ENCODE measurements at regions not wholly inside any gene's neighbourhood (a gene's known extent, or its start where the extent isn't known, plus 50 kb on each side); places are given as distances from the start of the nearest gene placed in this dataset.

DNA sequence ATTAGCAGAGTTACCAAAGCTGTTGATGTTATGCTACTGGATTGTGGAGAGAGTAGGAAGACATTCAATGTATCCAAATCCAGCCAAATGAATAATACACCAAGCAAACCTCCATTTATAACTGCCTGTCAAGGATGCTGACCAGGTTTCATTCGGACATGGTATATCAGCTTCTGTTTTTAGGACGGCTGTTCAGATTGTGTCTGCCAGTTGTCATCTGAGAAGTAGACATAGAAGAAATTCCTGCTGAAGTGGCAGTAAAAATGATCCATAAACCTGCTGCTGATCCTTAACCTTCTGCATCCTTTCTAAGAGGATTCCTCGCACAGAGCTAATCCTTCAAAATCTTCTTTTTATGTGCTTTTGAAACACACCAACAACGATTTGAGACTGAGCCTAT lies 663.6 kb upstream of the PLXNA2 start:
- DNase-seq (ENCODE audit: low spot score) = no peak

DNA sequence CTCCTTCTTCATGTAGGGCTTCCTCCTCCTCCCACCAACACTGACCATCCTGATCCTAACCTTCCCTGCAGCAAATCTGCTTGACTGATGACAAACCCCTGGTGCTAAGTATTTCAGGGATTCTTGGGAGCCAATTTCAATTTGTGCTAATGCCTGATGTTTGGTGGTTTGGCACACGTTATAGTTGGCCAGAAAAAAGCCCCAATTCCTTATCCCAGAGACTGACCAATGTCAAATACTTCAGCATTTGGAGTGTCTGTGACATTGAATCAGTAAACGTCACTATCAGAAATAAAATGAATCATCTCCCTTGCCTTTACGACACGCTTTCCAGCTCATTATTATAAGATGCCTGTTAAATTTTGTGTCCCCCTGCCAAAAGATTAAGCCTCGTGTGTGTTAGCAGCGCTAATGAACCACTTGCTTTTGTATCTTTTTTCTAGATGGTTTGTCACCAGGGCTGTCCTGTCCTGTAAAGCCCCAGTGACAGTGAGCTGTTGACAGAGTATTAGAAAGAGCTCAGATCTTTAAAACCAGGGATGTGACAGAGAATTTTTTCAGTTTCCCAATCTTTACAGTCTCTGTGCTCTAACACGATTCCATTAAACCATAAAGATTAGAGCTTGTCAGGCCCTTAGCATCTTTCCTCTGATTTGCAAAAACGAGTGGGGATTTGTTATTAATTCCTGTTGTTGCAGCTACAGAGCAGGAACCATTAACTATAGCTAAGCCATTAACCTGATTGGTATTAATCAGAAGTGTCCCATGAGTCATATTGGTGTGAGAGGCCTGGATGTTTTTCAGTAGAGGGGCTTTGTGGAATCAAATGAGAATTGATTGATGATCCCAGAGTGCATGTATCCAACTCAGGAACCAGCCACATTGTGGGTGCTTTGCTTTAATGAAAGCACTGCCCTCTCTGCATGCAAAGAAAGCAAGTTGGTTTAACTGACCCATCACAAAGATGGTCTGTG lies 665.1 kb upstream of the PLXNA2 start:
- no peak for DNase-seq (ENCODE audit: low spot score)

DNA sequence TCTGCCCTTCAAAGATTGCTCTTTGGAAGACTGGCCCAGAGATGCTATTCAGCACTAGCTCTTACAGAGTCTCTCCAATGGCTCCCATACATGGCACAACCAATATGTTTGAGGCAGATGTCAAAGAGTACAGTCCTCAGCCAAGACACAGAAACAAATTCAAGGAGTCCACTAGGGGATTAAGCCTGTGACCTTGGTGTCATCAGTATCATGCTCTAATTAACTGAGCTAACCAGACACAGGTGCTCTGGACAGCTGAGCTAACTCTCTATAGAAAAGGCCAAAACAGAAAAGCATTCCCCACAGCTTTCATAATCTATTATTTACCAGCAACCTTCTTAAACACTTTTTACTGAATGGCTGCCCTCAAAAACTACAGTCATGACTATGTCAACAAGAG lies 666.0 kb upstream of the PLXNA2 start:
- no peak for DNase-seq (ENCODE audit: low spot score)

DNA sequence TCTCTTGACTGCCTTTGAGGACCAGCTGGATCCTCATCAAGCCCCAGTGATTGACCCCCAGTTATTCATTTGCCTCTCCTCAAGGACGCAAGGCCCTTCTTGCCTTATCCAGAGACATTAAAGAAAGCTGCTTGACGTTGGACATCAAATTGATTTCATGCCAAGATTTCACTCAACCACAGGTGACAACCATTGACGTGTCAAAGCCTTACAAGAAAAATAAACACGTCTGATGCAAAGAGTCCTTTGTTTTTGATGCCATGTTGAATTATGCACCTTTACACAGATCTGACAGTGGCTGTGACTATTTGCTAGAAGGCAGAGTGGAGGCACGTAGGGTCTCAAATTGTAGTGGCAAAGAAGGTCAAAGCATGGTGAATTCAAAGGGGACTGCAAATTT lies 666.2 kb upstream of the CAMK1G start:
- no peak for DNase-seq (ENCODE audit: low spot score)

DNA sequence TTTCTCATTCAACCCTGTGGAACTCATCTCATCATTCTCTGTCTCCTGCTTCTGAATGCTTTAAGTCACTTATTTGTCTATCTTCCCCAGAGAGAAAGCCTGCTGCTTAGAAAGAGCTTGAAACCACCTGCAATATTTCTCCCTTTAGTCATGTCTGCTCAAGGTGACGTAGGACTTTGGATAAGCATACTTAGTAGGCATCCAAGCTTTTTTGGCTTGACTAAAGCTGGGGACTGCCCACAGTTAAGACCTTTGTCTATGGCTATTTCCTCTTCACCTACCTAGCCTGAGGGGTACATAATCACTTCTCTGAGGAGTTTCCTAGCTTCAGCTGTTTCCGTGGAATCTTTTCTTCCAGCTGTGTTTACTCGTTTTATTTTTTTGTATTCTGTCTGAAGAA lies 665.8 kb upstream of the CAMK1G start:
- DNase-seq (ENCODE audit: low spot score) = no peak

DNA sequence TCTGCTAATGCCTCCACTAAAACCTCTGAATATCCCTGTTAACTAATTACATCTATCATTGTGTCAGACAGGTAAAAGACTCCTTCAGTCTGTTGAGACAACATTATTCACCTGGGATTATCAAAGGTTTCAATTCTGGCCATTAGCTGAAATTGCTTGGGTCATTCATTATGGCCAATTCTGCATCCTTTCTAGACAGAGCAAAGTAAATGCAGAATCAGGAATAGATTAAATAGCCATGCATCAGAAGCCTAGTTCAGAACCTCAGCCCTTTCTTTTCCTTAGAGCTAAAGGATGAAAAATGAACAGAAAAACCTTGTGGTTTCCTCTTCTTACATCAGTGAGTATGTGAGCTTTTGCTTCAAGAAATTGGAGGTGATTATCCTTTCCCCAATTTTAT lies 665.4 kb upstream of the CAMK1G start:
- DNase-seq (ENCODE audit: low spot score) = no peak

DNA sequence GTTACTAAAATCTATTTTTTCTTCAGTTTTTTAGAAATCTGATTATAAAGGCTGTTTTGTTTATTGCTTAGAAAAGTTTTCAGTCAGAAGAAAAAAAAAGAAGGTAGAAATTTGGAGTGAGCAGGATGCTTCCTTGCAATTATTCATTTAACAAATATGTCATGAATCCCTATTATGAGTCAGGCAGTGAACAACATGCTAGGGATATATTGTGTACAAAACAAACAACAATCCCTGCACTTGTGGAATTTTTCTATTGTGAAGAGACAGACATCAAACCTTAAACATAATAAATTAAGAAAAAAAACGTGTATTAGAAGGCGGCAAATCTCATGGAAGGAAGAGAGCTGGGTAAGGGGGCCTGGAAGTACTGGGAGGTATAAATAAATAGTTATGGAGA lies 664.1 kb upstream of the CAMK1G start:
- no peak for DNase-seq (ENCODE audit: low spot score)

DNA sequence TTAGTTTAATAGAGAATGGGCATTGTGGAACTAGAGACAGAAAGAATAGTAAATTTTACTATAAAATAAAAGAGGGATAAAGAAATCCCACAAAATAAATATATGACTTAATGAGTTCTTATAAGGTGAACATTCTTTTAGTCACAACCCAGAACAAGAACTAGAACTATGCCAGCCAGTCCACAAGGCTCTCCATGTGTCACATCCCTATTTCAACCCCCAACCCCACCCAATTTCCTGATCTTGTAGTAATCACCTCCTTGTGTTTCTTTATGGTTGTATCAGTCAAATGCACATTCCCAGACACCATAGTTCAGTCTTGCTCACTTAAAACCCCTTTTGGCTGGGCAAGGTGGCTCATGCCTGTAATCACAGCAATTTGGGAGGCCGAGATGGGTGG lies 662.3 kb upstream of the CAMK1G start:
- DNase-seq (ENCODE audit: low spot score) = no peak

DNA sequence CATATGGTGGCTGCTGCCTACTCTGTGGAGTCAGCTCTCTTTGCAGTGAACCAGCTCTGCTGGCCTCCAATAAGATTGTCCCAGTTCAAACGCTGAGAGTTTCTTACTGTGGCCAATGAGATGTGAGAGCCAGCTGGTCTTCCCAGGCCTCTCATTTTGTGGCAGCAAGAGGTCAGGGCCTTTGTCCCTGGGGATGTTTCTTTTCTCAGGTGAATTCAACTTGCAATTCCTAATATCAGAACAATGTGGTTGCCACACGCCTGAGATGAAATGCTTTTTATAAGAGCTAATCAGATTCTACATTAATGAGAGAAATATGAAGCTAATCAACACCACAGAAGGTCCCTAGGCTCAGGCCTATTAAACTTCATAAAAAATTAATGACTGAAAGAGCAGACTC lies 660.1 kb upstream of the CAMK1G start:
- DNase-seq (ENCODE audit: low spot score) = no peak

DNA sequence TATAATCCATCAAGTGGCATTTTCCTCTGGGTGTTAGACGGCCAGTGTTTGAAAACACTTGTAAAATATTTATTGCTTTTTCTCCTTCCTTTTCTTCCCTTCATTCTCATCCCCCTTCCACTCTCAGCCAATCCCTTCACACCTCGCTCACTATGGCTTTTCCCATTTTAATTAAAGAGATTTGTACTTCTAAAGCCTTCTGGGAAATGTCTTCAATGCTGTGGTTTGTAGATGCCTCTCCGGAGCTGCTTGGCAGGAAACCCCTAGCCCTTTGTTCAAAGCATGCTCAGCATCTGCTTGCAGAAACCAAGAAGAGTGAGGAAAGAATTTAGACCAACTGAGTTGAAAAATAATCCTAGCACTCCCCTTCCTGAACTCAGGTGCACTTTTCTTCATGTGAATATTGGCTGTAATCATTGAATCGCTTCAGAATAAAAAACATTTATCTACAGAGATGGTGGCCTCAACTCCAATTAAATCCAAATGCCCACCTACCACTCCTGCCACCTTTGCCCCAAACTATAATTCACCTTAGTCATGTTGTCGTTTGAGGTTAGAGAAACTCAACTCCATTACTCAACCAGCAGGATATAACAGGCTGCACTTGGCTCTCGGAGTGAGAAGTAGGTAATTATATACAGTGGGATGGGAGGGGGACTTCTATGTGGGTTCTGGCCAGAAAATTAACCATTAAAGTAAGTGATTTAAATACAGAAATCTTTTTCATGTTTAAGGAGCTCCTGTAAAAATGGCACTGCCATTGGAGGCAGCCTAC lies 659.4 kb upstream of the CAMK1G start:
- DNase-seq (ENCODE audit: low spot score) = no peak

DNA sequence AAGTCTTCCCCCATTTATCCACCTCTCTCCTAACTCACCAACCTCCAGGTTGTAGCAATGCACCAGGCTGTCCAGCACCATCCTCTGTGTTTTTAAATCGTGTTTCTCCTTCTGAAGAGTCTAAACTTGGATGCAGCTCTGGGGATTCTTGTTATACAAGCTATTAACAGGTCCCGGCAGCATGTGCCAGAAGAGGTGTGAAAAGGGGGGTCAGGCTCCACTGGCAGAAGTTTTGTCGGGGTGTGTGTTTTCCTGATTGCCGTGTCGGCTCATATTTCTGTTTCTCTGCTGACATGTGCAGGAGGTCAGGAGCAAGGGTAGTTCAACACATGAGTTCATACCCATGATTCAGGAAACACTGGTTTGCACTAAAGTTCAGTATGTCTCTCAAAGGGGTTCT lies 658.6 kb upstream of the CAMK1G start:
- no peak for DNase-seq (ENCODE audit: low spot score)

DNA sequence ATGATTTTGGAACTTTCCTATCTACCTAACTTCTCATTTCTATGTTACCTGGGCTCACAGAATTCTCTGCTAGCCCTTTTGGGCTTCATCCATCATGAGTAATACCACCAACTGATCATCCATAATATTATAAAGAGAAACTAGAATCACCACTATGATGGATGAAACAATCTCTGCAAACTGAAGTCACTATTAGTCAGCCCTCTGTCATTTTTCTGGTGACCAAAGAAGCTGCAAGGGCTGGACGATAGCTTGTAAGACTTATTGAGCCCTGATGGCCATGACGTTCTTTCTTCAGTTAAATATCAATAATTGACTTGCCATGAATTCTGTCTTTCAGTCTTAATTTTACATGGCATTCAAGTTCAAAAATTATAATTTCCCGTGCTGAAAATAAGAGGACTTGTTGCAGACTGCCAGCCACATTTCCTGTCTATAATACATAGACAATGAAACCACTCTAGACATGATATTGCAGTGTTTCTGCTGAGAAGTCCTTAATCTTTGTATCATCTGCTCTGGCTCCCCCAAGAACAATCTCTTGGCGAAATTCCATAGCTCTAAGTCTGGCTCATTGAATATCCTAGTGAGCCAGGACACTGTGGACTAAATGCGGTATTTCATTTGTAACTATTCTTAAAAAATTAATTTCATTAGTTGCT lies 655.0 kb upstream of the CAMK1G start:
- DNase-seq (ENCODE audit: low spot score) = no peak

DNA sequence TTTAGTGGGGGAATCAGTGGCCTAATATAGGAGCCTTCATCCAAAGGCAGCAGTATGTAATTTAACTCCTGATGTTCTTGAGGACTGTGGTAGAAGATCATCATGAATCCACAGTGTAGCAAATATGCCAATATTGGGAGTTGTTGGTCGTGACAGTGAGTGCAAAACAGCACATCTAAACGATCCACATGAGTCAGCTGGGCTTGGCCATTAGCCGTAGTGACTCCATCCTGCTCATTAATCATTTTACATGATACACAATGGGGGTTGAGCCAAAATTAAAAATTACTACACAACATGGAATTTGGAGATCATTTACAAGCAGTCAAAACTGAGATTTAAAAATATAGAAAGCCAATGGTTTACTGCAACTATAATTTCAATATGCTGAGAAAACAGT lies 653.9 kb upstream of the CAMK1G start:
- no peak for DNase-seq (ENCODE audit: low spot score)

DNA sequence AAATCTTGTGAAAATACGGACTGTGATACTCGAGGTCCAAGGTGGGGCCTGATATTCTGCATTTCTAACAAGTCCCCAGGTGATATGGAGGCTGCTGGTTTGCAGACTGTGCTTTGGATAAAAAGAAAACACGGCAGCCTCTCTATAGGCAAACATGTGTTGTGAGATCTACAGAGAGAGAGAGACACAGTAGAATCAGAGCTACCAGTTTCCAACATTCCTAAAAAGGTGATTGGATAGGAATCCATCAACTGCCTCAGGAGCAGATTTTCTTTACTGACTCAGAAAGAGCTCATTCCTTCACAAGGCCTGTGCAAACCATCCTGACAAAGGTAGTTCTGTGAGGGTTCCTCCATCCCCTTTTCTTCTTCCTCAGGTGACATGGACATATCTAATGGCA lies 651.6 kb upstream of the CAMK1G start:
- no peak for DNase-seq (ENCODE audit: low spot score)

DNA sequence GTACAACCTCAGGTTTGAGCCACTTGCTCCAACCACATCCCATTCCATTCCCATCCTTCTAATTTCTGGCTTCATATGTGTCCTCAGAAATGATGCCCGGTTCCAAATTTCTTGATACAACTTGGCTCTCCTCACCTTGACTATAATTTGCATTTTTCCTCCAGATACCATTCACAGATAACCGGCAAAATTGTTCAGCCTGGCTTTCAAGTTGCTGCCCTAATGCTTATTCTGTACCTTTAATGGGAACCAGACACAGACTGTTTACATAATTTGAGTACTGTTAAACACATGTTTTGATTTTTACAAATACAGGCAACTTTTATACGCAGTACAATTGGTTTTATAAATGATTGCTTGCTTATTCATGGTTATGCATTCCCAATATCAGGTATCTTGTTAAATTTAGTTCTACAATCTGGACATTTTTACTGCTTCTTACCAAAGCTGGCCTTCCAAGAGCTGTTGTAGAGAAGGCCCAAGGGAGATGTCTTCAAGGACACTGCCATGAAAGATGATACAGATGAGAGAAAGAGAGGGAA lies 649.5 kb upstream of the CAMK1G start:
- DNase-seq (ENCODE audit: low spot score) = no peak

DNA sequence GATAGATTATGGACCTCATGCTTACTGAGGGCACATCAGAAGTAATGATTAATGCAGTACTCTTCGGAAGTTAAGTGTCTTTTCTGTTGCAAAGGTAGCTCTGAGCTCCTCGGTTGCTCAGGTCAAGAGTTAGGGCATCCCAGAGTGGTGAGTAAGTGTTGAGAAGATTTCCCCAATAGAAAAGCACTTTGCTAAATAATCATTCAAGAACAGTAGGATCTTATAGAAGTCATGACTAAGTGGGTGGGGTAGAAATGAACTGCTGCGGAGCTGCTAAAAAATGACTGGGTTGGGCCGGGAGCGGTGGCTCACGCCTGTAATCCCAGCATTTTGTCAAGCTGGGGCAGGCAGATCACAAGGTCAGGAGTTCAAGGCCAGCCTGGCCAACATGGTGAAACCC lies 648.6 kb upstream of the CAMK1G start:
- DNase-seq (ENCODE audit: low spot score) = no peak

DNA sequence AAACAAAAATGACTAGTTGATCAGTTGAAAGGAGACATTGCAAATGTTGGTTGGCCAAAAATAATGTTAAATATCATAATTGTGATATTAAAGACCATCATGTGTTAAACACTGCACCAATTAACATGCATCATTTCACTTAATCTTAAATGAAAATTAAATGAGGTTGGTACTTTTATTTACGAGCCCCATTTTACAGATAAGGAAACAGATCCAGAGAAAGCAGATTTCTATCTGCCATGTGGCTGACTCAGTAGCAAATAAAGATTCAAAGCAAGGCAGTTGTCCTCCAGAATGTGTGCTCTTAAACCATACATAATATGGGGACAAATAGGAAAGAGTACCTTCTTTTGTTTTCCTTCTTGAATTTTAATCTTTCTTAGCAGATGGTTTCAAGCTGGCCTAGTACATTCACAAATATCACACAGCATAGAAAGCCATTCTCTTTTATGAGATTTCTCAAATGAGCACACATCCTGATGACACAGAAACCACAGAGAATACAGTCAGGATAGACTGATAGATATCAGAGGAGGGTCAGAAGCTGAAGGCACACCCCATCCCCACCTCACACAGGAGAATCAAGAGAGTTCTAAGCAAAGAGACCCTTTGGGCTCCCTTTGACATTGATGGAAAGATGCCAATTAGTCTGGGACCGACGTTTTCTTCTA lies 647.9 kb upstream of the CAMK1G start:
- no peak for DNase-seq (ENCODE audit: low spot score)

DNA sequence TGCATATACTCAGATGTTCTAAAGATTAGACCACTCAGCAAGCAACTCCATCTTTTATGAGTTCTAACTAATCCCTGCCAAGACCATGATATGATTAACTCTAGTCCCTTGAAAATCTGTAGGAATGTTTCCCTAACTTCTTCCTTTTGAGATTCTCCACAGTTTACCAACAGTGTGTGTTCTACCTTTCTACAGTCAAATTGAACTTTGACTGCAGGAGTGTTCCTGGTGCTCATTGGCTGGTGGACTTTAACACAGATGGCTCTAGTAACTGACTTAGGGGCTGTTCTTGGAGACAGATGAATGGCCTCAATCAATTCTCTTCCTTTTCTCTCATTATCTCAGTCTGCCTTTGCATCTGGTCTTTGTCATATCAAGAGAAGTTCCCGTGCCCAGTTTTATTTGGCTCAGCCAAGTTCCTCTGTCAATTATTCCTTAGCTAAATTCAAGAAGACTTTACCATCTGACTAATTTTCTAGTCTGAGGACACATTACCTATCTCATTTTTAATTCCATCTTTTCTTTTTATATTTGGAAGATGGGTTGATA lies 643.9 kb upstream of the CAMK1G start:
- DNase-seq (ENCODE audit: low spot score) = no peak

DNA sequence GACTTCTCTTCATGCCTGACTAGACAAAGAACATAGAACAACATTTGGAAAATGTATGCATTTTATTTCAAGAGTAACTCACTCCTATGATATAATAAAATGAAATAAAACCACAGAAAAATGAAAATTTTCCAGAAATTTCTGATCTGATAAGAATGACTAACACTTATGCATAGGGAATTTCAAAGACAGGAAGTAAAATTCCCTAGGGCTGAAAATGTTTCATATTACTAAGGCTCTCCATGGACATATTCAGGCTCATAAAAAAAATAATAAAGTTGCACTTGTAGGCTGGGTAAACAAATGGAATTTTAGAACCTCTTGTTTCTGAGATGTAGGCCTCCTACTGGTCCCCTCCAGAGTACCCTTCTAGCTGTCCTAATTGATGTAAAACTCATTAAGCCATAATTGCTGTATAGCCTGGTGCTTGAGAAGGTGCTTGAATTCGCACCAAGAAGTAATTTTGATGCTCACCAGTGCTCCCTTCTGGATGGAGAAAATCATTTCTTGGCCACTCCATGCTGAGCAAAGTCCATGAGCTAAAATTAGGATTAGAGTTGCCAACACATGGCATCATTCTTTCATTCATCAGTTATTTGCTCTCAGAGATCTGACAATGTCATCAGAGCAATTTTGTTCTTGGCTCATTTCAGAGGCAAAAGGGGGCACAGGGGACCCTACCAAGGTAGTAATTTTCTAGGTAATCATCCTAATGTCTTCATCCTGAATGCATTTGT lies 641.0 kb upstream of the CAMK1G start:
- no peak for DNase-seq (ENCODE audit: low spot score)

DNA sequence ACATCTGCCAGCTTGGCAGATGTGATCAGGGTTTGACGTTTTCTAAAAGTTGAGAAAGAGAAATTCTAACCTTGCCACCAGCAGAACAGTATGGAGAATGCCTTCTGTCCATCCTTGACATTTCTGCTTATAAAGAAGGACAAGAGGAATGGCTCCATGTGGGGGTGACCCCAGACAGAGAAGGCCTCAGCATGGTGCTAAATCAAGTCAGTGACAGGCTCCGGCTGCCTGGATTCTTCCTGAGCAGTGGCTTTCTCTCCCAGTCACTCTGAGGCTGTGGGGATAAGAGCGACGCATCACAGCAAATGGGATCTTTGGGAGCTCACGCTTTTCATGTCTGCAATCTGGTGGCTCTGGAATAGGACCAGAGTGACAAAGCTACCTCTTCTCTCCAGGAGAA lies 640.2 kb upstream of the CAMK1G start:
- no peak for DNase-seq (ENCODE audit: low spot score)

DNA sequence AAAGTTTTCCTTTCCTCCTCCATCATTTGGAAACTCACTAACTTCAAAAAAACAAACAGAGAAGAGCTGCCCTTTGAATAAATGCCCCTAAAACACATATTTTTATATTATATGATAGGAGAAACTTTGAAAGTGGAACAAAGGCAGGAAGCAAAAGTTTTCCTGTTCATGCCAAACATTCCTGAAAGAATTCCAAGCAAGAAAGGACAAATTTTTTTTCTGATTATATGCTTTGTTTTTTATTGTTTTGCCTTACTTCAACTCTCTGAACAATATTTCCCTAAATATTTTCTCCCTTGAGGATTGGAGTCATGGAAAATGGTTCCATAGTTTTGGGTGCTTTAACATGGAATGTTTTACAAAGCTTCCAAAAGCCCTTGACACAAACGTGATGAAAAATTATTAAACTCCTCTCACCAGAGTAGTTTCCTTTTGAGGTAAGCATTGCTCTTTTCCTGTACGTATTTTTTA lies 638.5 kb upstream of the CAMK1G start:
- DNase-seq (ENCODE audit: low spot score) = no peak

All from CD4-positive, alpha-beta T cell treated with Interleukin-15 for 4 hours (primary cell).